ENCODE measurements at regions not wholly inside any gene's neighbourhood (a gene's known extent, or its start where the extent isn't known, plus 50 kb on each side); places are given as distances from the start of the nearest gene placed in this dataset.

DNA sequence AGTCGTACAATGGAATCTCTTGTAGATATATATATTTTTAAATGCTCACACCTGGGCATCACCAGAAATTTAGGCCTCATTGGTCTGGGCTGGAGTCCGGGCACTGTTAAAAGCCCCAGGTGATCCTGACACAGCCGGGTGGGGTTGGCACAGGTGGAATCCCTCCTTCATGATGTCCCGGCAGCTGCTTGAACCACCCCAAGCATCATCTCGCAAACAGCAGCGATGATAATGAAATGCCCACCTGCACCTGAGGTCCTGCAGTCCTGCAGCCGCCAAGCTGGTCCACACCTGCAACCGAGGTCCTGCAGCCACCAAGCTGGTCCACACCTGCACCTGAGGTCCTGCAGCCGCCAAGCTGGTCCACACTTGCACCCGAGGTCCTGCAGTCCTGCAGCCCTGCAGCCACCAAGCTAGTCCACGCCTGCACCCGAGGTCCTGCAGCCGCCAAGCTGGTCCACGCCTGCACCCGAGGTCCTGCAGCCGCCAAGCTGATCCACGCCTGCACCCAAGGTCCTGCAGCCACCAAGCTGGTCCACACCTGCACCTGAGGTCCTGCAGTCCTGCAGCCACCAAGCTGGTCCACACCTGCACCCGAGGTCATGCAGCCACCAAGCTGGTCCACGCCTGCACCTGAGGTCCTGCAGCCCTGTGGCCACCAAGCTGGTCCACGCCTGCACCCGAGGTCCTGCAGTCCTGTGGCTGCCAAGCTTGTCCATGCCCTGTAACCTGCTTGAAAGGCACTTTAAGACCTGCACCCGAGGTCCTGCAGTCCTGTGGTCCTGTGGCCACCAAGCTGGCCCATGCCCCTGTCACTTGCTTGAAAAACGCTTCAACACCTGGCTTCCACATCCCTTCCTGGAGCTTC lies 261.2 kb downstream of the DLL1 start:
- DNase-seq (ENCODE audit: low spot score): no peak

DNA sequence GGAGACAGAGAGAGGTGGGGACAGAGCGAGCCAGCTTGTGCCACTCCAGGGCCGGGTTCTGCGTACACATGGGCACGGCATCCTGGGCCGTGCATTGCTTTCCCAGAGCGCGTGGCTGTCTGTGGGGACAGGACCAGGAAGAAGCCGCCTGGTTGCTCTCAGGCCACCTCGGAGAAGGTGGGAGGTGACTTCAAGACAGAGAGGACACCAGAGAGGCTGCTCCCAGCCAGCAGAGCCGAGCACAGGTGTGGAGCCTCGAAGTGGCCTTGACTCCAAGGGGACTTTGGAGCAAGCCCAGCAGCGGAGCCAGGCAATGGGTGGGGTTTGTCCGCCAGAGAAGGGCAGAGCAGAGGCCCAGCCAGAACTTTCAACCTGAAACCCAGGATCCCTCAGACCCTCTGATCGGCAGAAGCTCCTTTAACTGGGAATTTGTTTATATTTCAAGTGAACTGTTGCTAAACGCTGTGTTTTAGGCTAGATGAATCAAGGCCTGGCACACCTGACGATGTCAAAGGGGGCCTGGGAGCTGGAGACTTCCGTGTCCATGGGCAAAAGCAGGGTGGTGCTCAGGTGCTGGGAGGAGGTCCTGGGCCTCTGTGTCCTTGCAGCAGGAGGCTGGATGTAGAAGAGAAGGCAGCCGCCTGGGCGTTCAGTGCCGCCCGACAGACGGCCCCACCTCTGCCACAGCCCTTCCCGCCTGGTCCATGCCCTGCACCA lies 262.1 kb downstream of the DLL1 start:
- no peak for DNase-seq (ENCODE audit: low spot score)

DNA sequence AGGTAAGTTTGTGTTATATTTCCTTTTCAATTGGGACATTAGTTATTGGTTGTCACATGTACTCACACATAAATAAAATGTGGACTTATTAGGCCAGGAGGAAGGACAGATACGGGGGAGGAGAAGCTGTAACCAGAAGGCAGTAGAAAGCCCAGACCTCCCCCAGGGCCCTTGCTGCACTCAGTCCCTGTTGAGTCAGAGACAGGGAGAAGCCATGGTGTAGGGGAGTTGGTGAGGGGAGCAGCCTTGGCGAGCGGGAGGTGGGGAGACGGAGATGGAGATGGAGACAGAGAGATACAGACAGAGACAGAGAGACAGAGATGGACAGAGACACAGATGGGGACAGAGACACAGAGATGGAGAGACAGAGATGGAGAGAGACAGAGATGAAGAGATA lies 263.2 kb downstream of the DLL1 start:
- no peak for DNase-seq (ENCODE audit: low spot score)

DNA sequence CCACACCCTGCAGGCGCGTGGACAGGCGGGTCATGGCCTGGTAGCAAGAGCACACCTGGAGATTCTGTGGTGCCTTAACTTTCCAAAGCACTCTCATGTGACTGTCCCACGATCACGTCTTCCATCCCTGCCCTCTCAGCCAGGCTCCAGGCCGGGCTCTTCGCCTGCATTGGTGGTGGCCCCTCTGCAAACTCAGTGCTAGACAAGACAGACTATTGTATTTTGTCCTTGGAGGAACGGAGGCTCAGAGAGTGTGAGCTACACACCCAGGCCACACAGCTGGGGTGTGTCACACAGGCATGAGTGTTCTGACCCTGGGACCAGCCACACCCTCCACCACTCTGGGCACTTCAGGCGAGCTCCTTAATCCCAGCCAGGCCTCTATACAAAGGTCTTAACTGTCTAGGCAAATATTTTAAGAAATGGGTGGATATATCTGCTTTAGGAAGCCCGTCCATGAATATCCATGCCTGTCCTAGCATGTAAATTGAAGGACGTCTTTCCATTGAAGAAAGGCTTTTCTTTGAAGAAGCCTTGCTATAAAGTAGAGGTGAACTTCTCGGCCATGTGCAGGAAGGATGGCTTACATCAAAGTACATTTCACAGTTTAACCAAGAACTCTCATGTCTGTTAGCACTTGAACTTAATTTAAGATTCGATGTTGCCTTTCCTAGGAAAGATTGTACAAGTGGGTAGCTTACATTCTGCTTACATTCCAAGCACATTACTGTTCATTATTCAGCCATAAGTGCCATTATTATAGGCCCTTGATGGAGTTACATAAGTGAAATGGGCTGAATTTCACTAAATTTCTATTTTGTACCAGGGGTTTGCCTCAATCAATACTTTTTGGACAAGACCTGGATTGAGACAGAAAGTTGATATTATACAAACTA lies 263.9 kb downstream of the DLL1 start:
- DNase-seq (ENCODE audit: low spot score): no peak

DNA sequence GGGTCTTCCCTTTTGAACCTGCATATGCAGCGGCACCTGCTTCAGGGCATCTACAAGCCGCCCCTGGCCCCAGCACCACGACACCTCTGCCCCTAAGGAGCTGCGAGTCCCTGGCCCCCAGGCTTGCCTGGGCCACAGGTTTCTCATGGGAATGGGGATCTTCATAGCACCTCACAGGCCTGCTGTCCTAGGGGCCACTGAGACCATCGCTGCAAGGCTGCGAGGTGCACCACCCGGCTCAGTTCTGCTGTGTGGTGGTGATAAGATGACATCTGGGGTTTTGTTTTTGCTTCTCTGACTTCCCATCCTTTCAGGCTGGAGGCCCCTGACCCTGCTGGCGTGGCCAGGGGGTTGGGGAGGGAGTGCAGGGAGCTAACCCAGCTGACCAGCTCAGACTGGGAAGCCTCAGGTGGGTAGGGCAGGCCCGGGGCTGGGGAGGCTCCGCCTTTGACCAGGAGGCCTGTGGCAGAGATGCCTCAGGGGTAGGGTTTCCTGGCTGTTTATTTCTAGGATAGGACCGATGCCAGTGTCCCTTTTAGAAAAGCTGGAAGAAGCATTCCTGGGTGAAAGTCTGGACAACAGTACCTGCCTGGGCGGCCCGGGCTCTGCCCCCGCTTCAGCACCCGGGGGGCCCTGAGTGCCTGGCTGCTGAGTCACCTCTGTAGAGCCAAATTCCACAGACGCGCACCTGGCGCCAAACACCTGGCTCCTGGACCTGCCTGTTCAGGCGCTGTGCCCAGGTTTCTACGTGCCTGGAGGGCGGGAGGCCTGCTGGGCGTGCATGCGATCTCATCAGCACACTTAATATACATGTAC lies 264.7 kb downstream of the DLL1 start:
- no peak for DNase-seq (ENCODE audit: low spot score)

DNA sequence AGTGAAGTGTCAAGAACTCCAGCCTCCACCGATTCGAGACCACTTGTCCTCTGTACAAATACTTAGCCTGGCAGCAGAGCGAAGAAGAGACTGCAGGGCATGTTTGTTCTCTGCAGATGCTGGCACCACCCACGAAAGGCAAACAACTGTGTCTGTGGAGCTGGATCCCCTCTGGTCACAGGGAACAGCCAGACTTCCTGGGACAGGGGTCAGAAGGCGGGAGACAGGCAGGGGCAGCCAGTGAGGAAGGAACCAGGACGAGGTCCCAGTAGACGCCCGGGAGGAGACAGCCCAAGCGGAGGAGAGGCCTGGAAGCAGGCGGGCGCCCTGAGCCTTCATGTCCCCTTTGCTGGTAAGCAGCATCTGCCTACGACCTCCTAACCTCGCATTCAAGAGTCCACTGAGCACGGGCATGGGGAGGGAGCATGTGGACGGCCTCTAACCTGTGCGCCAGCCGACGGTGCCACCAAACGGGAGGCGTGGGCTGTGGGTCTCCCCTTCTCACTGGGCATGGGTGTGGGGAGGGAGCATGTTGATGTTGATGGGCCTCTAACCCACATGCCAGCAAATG lies 265.5 kb downstream of the DLL1 start:
- DNase-seq (ENCODE audit: low spot score): no peak

DNA sequence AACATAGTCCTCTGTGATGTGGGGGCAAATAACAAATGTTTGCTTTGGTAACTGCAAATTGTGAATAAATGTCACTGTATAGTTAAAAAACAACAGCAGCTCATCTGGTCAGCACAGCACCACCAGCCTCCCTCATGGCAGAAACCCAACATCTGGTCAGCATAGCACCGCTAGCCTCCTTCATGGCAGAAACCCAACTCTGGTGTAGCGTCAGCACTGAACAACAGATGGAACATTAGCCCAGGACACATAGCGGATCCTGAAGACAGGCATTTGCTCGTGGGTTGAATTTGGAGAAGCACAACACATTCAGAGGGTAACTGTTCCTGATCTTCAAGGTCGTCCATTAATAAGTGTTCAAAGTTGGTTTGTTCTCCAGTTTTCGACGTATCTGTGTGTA lies 265.9 kb downstream of the DLL1 start:
- no peak for DNase-seq (ENCODE audit: low spot score)

DNA sequence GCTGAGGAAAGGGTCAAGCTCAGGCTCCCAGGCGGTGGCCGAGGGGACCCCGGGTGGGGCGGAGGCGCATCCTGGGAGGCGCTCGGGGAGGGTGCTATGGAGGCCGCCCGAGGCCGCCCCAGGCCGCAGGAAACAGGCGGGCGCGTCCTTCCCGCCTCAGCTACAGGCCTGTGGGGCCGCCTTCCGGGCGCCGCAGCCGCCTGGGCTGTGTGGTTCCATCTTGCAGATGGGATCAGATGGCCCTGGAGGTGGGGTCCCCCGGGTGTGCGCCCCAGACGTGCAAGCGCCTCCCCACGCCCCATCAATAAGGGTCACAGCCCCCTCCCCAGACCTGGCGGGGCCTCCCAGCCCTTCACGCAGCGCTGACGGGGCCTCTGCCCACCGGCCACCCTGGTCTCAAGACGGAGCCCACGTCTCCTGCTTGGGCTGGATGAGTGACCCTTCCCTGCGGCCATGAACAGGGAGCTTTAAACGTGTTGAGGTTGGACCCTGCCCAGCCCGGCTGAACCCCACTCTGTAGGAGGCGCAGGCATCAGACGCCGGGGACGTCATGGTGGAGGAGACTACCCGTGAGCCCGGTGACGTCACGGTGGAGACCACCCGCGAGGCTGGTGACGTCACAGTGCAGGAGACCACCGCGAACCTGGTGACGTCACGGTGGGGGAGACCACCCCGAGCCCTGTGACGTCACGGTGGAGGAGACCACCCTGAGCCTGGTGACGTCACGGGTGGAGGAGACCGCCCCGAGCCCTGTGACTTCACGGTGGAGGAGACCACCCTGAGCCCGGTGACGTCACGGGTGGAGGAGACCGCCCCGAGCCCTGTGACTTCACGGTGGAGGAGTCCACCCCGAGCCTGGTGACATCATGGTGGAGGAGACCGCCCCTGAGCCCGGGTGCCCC lies 267.0 kb downstream of the DLL1 start:
- DNase-seq (ENCODE audit: low spot score): no peak

DNA sequence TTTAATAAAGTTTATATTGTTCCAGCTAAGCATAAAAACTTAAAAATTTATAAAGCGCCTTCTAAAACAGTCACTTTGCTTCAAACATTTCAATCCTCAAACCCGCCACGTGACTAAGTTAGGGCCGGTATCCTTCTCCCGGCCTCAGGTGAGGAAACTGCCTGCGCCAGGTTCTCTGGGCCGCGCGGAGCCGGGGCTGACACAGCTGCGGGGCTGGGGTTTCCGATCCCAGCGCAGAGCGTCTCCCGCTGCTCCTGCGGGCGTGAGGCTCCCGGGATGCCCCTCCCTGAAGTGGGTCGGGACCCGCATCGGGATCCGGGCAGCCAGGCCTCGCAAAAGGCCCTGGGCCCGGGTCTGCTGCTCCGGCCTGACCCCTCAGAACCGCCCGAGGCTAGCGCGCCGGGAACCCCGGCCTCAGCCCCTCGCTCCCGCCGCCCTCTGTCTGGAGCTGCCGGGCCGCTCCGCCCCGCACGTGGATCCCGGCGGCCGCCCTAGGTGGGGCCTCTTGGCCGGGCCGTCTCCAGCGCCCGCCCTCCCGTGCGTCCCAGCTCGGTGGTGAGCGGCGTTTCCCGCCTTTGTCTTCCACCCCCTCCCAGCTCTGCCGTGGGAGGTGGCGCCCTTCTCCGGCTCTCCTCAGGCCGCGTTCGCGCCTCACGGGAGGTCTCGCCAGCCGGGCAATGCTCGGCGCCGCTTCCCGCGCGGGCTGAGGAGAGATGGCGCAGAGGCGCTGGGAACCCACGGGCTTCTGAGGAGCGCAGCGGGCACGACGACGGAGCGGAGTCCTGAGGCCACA lies 267.9 kb downstream of the DLL1 start:
- no peak for DNase-seq (ENCODE audit: low spot score)

DNA sequence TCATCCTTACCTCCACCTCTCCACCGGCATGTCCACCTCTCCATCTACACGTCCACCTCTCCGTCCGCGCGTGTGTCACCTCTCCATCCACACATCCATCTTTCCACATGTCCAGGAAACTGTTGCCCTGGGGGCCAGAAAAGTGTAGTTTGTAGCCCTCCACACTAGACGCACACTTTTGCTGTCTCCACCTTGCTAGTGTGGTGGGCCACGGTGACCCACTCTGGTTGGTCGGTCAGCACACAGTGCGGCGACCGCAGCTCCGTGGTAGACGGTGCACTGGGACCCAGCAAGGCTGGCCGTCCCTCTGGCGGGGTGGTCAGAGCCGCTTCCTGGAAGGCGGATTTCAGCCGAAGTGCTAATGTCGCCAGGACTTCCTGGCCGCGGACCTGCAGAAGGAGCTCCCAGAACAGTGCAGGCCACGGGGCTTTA lies 268.6 kb downstream of the DLL1 start:
- no peak for DNase-seq (ENCODE audit: low spot score)

DNA sequence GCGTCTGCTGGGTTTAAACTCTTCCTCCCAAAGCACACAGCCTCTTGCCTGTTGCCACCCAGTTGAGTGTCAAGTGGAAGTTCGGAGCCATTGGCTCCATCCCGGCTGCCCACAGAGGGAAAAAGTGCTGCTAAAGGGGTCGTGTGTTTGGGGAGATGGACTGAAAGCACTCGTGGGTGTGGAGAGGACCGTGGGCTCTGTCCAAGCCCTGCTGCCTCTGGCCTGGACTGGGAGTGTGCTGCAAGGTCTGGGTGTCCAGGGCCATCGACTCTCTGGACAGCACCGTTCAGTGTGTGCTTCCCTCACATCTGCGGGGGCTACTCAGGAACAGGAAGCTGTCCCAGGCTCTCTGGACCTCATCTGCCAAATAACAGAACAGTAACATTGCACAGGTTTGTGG lies 269.3 kb downstream of the DLL1 start:
- DNase-seq (ENCODE audit: low spot score): no peak

DNA sequence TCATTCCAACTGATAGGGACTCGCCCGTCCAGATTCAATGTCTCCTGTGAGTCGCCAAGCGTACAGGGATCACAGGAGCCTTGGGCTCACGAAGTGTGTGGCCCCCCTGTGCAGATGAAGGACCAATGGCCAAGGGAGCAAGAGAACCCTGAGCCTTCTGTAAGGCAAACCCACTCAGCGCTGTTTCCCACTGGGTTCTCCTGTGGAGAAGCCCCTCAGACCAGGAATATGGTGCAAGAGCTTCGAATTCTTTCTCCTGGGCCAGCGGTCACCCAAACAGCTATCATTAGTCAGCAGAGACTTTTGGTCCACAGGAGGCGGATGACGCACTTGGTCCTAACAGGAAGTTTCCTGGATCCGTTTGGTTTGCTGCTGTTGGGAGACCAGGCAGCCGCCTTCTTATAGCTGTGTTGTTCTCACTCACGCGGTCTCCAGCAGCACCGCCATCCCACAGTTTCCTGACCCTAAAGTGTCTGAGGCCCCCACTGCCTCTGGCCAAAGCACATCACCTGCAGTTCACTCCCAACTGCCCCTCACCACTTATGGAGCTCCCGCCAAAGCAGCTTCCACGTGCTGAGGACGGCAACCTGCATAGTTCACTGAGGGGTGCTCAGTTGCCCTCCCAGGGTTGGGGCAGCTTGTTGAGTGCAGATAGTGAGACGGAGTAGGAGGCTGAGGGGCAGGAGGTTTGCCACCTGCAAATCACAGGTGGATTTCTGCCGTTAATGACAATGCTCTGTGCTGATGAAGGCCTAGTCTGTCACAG lies 268.6 kb downstream of the ERMARD start:
- no peak for DNase-seq (ENCODE audit: low spot score)

DNA sequence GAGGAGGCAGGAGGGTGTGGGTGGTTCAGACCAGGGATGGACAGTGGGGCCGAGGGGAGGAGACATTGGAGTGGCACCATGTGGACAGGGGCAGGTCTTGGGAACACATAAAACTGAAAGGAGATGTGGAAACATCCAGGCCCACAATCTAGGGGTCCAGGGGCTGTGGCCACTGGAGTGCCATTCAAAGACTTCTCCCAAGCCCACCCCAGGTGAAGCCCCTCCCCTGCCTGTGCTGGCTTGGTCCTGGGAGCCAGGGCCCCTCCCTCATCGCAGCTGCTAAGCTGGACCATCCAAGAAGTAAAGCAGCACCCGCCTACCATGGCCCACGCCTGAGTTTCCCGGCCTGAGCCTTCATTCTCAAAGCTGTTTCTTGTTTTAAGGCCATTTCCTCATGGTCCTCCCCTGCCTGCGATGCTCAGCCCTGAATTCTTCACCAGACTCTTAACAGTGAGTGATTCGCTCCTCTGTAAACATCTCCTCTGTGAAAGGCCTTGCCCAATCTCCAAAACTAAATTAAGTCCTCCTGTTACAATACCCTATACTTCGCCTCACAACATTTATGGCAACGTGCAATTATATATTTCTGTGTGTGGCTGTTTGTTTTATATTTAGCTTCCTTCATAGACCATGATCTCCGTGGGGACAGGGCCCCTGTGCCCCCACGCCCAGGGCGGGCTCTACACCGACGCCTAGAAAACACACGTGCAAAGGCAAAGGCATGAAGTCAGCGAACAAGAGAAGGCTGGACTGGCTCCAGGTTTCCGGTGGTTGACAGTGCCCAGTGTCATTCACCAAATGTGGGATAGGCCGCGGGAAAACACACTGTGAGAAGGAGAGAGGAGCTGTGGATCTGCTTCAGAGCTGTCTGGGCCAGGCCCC lies 267.8 kb downstream of the ERMARD start:
- no peak for DNase-seq (ENCODE audit: low spot score)

DNA sequence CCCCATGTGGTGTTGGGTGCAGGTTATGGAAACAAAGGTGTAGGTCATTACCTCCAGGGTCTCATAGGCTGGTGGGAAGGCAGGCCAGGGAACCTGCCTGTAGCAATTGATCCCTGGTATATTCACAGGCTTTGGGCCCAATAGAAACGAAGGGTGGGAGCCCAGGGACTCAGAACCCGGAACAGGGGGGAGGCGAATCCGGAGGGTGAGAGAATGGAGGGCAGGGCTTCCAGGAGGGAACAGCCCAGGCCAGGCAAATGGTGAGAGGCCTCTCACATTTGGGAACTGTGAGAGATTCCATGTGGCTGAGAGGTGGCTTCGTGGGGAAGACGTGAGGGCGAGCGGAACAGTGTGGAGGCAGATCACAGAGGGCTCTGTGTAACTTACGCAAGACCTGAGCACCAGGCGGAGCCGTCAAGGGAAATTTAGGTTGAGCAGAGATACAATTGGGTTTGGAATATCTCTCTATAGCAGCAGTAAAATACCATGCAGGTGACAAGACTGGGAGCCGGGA lies 267.1 kb downstream of the ERMARD start:
- DNase-seq (ENCODE audit: low spot score): no peak

DNA sequence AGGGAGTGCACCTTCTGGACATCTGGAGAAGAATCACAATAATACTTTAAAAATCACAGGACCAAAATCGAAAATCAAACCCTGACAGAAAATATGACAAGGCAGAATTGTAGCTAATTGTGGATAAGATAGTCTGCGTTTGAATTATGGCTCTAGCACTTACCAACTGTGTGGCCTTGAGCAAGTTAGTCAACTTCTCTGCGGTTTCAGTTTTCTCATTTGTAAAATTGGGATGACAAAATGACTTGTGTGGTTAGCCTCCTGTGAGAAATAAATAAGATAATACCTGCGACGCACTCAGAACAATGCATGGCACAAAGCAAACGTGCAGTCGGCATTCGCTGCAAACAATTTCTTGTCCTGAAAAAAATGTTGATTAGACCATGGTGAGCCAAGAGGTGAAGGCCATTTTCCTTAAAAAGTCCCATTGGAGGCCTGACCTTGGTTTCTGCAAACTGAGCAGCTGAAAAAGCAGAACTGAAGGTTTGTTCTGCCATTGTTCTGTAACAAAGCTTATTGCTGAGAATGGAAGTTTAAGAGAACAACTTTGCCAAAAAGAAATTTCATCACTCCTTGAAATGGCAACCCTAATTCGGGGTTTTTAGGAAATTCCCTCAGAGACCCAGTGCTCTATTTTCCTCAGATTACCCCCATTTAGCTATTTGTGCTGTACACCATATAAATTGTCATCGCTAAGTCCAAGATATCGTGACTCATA lies 266.3 kb downstream of the ERMARD start:
- no peak for DNase-seq (ENCODE audit: low spot score)

DNA sequence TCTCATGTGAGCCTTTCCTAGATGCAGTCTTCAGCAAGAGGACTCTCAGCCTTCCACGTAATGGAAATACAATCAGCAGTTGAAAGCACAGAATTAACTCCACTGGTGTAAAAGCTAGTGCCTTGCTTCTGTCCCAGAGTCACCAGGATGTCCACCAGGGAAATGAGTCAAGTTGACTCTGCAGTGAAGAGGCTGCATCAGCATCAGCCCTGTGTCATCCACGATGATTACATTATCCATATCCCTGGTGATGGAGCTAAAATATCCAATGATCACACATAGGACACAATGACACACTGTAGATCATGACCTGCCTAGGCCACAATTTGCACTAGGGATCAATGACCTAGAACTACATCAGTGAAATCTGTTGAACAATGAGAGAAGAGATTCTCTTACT lies 262.4 kb downstream of the ERMARD start:
- no peak for DNase-seq (ENCODE audit: low spot score)

DNA sequence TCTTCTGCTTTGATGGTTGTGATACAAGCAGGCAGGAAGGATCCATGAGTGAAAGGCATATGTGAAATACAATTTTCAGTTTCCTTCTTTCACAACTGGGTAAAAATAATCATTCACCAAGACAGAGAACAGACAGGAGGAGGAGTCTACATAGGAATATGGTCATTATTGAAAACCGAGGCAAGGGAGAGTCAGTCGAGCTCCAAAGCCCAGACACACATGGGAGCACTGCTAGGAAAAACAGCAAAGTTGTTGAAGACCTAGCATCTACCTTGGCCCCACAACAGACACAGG lies 260.6 kb downstream of the ERMARD start:
- no peak for DNase-seq (ENCODE audit: low spot score)

All from hematopoietic multipotent progenitor cell treated with erythropoietin and hydrocortisone succinate and interleukin-3 and kit ligand, for 17 days (in vitro differentiated cells).